Stromal cell of bone marrow (primary cell): ENCODE measurements at regions not wholly inside any gene's neighbourhood (a gene's known extent, or its start where the extent isn't known, plus 50 kb on each side); places are given as distances from the start of the nearest gene placed in this dataset.
"Not testable (repeated sequence)": the region's sequence is repeated elsewhere in the genome, so short reads cannot be mapped to it uniquely, and the experiment has no call there.

Experiments used
- DNase-seq: peaks from one replicate; pipeline ENCODE4 v3.0.0-alpha.2; 2012; ENCODE audit warnings: low read depth

DNA sequence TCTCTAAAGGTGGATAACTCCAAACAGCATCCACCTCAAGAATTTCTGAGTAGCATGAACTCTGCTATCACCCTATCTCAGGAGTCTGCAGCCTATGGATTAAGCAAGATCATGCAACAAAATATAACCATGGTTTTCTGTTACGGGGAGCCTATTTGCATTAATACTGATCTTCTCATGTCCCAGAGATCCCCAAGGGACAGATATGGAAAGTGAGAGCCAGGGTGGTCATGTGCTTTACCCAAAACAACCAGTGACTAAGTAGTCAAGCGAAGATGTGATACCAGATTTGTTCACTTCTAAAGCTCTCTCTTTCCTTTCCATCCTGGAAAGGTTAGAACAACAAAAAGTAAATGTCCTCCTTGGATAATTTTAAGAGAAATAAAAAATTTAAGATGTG, 125.1 kb downstream of the PRRX1 start:
- DNase-seq: no peak

DNA sequence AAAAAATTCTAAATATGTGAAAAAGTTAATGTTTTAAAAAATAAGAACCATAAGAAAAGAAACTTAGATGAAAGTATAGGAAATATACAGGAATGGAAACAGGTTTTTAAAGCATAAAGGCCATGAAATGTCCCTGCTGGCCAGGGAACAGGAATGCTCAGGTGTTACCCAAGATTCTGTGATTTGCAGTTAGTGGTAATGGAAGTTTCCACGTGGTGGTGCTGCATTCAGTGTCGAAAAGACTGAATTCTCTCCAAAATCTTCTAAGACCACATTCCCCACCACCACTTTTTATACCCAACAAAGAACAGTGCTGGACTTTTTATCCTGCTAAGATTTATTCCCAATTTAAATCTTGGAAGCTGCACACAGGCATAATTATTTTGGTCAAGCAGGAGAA, 126.2 kb downstream of the PRRX1 start:
- no peak for DNase-seq

DNA sequence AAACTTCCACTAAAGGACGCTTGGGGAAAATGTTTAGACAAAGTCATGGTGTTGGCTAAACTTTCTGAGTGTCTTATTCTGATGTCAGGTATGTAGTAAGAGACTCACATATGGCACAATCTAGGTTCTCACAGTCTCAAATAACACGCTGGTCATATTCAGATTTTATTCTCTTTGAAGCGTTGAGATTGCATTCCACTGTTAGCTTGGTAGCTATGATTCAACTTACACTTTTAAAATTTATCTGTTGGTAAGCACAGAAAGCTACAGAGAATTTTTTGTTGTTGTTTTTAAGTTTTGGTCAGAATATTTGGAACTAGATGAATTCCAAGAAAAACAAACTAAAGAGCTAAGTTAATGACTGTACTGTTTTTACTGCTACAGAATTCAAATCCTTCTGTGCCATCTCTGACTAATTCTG, 126.7 kb downstream of the PRRX1 start:
- peak; percentile 48 for DNase-seq

DNA sequence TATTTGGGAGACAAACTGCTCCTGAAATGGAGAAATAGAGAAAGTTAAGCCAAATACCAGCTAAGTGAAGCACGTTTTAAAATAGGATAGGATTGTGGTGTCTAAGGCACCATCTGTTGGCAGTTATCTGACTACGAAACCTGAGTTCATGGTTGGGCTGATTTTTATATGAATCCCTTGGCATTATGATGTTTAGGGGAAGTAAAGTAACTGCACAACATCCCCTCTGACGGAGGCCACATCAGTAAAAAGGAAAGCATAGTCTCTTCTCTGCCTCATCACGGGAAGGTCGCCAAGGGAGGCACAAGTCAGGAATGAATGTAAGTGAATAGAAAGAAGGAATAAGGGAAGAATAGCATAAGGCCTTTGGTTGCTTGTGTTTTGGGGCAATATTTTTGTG, 128.0 kb downstream of the PRRX1 start:
- peak; percentile 54 for DNase-seq

DNA sequence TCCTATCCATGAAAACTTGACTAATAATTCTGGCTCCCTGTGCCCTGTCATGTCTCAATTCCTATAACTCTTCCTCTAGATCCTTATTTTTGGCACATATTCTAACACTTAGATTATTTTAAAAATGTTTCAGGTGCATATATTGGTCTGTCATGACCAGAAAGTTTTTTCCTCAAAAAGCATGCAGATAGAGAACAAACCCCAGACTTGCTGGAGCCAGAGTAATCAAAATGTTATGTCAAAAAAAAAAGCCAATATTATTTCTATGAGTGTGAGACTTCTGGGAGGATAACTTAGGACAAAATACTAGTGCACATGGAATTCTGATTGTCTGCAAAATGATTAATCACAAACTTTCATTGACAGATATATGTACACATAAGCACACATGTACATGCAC, 135.1 kb upstream of the MROH9 start:
- no peak for DNase-seq

DNA sequence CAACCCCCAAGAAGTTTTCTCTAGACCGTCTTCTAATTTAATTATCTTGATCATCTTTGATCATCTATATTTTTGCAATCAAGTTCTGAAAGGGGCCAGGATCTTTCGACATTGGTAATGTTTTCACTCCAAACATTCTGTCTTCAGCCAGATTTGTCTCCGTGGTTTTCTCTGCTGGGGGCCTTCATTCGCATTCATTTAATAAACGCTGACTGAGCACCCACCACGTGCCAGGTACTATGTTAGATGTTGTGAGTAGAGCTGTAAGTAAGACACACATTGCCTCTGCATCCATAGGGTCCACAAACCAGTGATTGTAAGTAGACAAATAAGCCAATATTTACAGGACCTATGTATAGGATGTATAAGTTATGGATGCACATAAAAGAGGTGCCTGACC, 134.5 kb upstream of the MROH9 start:
- DNase-seq: no peak

DNA sequence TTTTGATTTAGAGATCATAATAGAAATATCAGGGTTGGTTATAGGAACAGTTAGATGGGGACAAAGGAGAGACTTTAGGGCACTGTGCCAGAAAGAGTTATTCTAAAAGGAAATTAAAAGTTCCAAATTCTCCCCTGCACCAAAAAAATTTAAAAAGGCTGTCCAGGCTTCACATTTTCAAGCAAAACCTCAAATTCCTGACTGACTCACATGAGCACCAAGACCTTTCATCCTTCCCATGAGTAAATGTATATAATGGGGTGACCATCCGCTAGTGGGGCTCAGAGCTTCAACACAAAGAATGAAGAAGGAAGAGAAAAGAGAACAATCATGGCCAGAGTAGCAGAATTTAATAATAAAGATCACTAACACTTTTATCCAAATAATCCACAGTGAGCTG, 131.6 kb upstream of the MROH9 start:
- DNase-seq: no peak

DNA sequence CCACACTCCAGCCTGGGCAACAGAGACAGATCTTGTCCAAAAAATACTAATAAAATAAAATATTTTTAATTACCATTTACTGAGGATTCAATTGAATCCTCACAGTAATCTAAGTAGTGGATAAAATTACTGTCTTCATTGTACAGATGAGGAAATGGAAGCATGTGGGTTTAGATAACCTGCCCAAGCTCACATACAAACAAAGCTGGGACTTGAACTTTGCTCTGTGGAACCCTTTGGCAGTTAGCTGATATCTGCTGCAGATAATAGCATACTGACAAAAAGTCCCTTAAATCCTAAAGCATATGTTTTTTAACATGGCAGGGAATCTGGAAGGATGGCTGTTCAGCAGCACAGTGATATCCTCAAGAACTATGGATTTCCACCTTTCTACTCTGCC, 130.9 kb upstream of the MROH9 start:
- DNase-seq: no peak

DNA sequence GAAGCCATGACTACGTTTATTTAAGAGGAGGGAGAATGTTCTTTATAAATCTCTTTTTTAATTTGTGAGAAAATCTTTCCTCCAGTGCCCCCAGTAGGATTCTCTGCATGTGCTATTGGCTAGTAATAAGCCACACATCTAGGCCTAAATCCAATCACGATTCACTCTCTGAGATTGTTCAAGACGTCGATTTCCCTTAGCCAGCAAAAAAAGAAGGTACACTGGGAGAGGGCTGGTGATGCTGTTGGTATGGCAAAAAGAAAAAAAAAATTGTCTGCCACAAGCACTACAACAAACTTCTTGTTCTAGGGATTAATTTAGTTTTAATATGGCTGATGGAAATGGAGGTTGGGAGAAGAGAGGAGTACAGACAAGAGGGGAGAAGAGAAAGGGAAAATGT, 130.5 kb upstream of the MROH9 start:
- DNase-seq: no peak

DNA sequence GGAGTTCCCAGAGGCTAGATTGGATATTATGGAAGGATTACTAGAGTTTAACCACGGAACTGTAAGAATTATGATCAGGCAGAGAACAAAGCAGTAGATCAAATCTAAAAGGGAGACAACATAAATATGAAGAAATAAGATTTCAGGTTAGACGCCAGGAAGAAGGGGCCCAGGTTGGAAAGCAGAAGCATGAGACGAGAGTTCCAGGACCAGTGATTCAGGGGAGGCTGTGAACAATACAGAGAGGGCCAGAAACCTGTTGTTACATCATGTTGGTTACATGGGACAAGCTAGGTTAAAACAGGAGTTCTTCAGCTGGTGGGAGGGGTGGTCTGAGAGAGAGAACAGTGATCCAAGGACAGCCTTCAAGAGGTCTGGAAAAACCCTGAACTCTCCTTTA, 128.4 kb upstream of the MROH9 start:
- no peak for DNase-seq

DNA sequence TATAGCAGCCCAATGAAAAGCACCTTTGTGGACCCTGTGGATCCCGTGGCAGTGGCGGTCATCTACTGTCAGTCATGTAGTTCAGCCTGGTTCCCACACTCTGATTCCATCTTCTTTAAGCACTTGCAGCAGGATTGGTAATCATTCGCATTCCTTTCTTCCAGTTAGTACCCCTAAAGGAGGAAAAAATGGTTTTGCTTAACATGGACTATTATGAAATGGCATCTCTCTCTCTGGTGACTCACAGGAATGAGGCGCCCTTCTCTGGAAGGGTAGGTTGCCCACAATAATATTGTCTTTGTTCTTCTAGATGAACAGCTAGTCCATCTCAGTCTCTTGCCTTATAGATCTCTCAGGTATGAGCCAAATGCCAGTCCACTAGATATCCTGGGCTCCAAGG, 127.9 kb upstream of the MROH9 start:
- peak; percentile 71 for DNase-seq

DNA sequence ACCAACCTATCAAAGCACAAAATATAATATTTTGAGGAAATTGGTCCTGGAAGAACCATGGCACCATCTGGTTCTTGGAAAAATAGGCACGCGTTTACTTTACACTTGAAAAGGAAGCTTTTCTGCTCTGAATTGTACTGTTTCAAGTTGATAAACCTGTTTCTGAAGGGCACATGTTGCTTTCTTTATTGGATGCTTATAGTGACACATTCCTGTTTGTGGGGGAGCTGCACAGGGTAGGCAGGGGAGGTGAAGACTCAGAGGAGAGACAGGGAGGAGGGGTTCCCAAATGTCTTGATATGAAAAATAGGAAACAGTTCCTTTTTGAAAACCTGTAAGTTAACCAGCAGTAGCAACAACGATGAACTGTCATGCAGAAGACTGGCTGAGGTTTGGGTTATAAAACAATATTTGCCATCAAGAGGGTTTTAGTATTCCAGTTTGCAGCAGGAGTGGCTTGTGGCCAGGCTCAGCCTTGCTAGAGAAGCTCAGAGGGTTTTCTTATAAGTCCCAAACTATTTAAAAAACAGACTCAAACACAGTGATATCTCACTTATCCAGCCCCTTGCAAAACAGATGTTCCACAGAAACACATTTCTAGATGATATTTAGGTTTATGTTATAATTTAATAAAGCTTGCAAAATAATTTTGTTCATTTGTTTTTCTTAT, 127.0 kb upstream of the MROH9 start:
- DNase-seq: no peak

DNA sequence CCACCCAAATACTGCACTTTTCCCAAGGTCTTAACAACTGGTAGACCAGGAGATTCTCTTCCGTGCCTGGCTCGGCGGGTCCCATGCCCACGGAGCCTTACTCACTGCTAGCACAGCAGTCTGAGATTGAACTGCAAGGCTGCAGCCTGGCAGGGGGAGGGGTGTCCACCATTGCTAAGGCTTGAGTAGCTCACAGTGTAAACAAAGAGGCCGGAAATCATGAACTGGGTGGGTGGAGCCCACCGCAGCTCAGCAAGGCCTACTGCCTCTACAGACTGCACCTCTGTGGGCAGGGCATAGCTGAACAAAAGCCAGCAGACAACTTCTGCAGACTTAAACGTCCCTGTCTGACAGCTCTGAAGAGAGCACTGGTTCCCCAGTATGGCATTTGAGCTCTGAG, 124.3 kb upstream of the MROH9 start:
- DNase-seq: not testable (repeated sequence)

DNA sequence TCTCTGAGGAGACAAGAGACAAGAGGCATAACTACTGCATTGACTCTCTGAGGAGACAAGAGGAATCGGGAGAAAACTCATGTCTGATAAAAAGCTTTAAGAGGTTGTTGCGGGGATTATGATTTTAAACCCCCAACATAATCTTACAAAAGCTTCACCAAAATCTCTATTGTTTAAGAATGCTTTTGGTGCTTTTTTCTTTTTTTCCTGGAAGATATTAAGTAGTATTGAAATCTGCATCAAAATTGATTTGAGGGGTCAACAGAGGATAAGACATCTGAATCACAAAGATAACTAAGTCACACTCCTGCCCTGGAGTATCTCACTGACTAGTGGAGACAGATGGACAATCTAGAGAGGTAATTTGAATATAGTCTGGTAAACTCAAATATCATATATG, 115.6 kb upstream of the MROH9 start:
- DNase-seq: no peak

DNA sequence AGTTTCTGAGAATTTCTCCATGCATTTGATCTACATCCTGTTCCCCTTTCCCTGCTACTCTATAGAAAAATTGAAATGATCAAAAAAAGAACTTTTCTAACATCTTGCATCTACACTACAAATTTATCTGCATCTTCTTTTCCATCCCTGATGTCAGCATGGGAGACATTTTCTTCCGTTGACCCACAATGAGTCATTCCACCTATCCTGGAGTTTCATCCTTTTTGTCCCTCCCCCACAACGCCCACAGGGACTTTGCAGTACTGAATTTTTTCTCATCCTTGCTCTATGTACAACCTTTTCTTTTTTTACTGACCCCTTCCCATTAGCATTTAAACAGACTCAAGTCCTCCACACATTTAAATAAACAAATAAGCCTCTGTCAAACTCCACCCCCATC, 112.2 kb upstream of the MROH9 start:
- DNase-seq: no peak

DNA sequence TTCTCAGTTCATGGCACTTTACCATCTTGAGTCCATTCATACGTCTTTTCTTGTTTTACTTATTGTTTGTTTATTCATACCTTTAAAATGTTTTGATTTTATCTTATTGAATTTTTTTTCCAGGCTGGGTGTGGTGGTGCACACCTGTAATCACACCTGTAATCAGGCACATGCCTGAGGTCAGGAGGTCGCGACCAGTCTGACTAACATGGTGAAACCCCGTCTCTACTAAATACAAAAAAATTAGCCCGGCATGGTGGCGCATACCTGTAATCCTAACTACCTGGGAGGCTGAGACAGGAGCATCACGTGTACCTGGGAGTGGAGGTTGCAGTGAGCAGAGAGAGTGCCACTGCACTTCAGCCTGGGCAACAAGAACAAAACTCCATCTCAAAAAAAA, 104.1 kb upstream of the MROH9 start:
- DNase-seq: no peak

DNA sequence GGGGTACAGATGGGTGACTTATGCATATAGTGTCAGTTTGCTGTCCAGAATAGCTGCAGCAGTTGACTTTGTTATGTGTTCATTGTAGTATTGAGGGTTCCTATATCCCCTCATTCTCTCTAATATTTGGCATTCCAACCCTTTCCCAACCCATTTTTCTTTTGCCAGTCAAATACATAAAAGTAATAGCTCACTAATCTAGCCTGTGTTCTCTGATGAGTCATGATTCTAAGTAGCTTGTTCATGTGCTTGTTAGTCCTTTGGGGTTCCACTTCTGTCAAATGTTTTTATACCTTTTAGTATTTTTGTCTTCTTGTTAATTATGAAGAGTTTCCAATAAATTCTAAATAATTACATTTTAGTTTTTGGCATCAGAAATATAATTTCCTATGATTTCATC, 99.2 kb upstream of the MROH9 start:
- peak; percentile 33 for DNase-seq

DNA sequence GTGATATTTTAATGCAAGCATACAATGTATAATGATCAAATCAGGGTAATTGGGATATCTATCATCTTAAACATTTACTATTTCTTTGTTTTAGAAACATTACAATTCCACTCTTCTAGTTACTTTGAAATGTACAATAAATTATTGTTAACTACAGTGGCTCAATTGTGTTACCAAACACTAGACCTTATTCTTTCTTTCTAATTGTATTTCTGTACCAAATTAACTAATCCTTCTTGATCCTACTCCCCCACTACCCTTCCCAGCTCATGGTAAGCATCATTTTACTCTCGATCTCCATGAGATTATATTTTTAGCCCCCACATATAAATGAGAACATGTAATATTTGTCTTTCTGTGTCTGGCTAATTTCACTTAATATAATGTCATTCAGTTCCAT, 95.0 kb upstream of the MROH9 start:
- DNase-seq: no peak

DNA sequence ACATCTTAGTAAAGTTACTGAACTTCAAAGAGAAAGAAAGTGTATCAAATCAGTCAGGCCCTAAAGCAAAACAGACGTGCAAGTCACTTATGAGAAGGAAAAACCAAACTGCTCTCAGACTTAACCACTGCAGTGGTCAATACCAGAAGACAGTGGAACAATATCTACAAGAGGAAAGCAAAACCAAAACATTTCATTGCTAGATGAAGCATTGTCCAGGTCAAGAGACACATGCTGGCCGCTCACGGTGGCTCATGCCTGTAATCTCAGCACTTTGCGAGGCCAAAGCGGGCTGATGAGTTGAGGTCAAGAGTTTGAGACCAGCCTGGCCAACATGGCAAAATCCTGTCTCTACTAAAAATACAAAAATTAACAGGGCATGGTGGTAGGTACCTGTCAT, 82.0 kb upstream of the MROH9 start:
- DNase-seq: no peak

DNA sequence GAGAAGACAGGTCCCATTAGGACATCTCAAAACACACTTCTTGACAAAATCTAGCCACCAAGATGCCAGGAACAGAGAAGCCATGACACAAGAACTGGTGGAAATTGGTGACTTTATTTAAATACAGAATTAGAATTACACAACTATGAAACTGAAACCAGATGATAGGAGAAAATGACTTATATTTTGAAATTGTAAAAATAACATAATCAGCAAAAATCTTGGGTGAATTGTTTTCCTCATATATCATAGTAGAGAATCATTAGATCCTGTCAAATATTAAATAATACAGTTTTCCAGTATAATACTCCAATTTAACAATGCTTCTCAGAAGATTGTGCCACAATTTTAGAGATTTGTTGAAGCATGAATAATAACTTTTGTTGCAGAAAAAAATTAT, 81.5 kb upstream of the MROH9 start:
- no peak for DNase-seq

DNA sequence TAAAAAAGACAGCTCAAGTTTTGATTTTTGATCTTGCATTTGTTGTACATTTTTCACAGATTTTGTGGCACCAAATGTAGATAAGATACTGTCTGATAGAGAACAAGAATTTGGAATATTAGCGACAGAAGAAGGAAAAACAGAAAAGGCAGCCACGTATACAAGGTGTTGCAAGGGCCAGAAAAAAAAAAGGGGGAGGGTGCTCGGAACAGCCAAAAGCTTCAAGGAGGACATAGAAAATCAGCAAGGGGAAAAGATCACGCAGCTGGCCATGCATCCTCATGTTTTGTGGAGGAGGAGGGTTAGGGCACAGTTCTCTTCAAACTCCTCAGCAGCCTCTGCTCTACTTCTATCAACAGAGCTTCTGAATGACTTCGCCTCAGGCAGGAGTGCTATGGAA, 80.7 kb upstream of the MROH9 start:
- DNase-seq: no peak

DNA sequence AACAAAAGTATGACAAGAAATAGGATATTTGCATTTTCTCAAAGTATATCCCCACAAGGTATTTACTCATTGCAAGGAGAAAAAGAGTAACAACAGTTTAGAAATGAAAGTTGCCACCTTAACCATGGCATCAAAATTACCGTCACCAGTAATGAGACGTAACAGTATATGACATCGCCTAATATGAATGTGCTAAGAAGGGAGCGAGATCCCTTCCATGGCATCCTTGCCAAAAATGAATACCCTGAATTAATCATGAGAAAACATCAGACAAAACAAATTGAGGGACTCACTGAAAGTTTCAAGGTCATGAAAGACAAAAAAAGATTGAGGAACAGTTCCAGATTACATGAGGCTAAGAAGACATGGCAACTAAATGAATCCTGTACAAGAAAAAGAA, 78.9 kb upstream of the MROH9 start:
- no peak for DNase-seq

DNA sequence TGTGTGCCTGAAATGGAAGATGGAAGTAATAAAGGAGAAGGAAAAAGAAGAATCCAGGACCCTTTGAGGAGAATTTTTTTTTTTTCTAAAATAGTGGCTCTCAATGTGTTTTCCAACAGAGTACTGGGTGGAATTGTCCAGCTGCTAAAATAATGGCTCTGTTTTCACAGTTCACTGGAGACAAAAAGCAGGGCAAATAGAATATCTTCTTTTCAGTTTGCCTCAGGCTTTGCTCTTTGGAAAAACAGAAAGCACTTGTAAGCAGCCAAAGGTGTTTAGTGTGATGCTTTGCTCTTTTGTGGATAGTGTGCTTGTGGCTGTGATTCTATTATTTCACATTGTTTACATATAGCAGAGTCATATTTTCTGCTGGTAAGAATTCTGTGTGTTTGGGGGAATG, 77.4 kb upstream of the MROH9 start:
- DNase-seq: no peak

DNA sequence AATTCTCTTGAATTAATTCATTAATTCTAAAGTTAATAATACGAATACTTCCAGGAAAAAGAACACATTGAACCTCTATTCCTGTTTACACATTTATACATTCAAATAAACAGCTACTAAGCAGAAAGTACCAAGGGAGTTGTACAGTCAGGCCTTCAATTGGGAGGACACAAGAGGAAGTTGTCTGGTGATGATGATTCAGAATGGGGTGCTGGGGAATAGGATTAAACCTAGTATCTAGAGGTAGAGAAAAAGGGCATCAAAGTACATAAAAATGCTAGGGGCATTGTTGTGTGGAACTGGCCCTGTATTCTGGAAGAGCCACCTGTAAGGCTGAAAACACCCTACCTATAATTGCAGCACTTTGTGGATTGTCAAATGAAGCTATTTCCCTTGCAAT, 71.7 kb upstream of the MROH9 start:
- DNase-seq: peak; percentile 41

DNA sequence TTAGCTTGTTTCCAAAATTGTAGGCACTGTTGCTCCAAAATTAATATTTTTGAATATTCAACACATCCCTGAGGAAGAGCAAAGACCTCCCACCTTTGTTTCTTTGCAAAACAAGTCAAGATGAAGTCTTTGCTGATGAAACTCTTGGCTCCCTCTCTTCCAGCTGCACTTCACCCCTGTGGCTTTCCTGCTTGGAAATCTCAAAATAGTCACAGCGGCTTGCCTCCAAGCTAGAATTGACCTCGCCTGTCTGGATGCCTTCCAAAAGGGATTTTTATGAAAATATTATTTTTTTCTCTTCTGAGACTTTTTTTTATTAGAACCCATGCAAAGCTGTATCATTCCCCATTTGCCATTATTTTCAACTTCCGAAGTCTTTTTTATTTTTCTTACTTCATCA, 71.1 kb upstream of the MROH9 start:
- DNase-seq: peak; percentile 85
